DOHH2 (cell line): ENCODE measurements at regions not wholly inside any gene's neighbourhood (a gene's known extent, or its start where the extent isn't known, plus 50 kb on each side); places are given as distances from the start of the nearest gene placed in this dataset.

ENCODE experiments used
- H3F3A ChIP-seq: fragments of 200-600 bp; sonication (generic), shearing (Covaris generic); 2 replicates; pipeline ENCODE4 v1.6.0; 2016; ENCODE audit warnings: antibody characterized with exemption, mild to moderate bottlenecking; ENCODE audit not compliant: control insufficient read depth, insufficient read depth
- H3K27ac ChIP-seq: fragments of 200-600 bp; sonication (generic); 2 replicates; pipeline ENCODE4 v1.5.1; 2014; ENCODE audit warnings: low read depth, mild to moderate bottlenecking, low read length, moderate library complexity
- H3K27me3 ChIP-seq: fragments of 200-600 bp; sonication (generic); 2 replicates; pipeline ENCODE4 v1.6.1; 2014; ENCODE audit warnings: mild to moderate bottlenecking, low read length, mixed read lengths; ENCODE audit not compliant: control insufficient read depth
- H3K36me3 ChIP-seq: fragments of 200-600 bp; sonication (generic); 2 replicates; pipeline ENCODE4 v1.6.1; 2014; ENCODE audit warnings: mild to moderate bottlenecking, low read length, moderate library complexity, mixed read lengths; ENCODE audit not compliant: control insufficient read depth
- H3K4me1 ChIP-seq: fragments of 200-600 bp; sonication (generic); 2 replicates; pipeline ENCODE4 v1.6.1; 2014; ENCODE audit warnings: mild to moderate bottlenecking, low read length, mixed read lengths; ENCODE audit not compliant: control insufficient read depth
- H3K4me2 ChIP-seq: fragments of 200-600 bp; sonication (generic); 2 replicates; pipeline ENCODE4 v1.6.0; 2014; ENCODE audit warnings: mild to moderate bottlenecking, low read length, moderate library complexity
- H3K4me3 ChIP-seq: fragments of 200-600 bp; sonication (generic); 2 replicates; pipeline ENCODE4 v1.5.1; 2014; ENCODE audit warnings: mild to moderate bottlenecking, low read length, mixed read lengths
- H3K79me2 ChIP-seq: fragments of 200-600 bp; sonication (generic); 2 replicates; pipeline ENCODE4 v1.6.1; 2014; ENCODE audit warnings: mild to moderate bottlenecking, low read length, mixed read lengths; ENCODE audit not compliant: control insufficient read depth
- H3K9me2 ChIP-seq: fragments of 200-600 bp; sonication (generic); replicated peaks from 2 replicates; pipeline ENCODE4 v1.6.1; 2014; ENCODE audit warnings: mild to moderate bottlenecking, low read length, mixed read lengths; ENCODE audit not compliant: control insufficient read depth
- H3K9me3 ChIP-seq: fragments of 200-600 bp; sonication (generic); 2 replicates; pipeline ENCODE4 v1.6.1; 2014; ENCODE audit warnings: antibody characterized with exemption, low read length, mixed read lengths; ENCODE audit not compliant: control insufficient read depth, insufficient read depth
- H4K20me1 ChIP-seq: fragments of 200-600 bp; sonication (generic); 2 replicates; pipeline ENCODE4 v1.6.0; 2014; ENCODE audit warnings: low read depth, mild to moderate bottlenecking, antibody characterized with exemption, low read length, moderate library complexity; ENCODE audit not compliant: control insufficient read depth, insufficient read depth
- EZH2phosphoT487 ChIP-seq: fragments of 200-600 bp; sonication (generic); IDR thresholded peaks from 2 replicates; pipeline ENCODE4 v1.6.1; 2017; ENCODE audit warnings: borderline replicate concordance, mild to moderate bottlenecking, antibody characterized with exemption, low read length, moderate library complexity, mixed read lengths
- TF ChIP-seq, protein P1 (sequence below): fragments of 200-600 bp; sonication (generic); IDR thresholded peaks from one replicate; pipeline ENCODE4 v1.5.1; 2014; ENCODE audit warnings: antibody characterized with exemption, mild to moderate bottlenecking, low read depth, low read length; ENCODE audit not compliant: poor library complexity, severe bottlenecking

DNA sequence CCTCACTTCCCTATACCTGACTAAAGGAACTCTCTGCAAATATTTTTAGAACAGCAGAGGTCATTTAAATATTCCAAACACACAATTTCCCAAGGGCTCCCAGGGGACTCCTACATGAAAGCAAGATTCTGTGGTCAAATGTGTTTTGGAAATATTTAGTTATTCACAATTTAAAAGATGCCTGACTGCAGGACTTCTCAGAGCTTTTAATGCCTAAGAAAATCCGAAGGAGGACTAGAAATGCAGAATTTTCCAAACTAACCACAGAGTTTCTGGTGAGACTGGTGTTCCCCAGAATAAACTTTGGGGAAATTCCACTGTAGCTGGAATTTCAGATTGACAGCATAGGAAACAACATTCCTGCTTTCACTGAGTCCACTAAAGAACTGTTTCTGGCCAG lies 84.8 kb upstream of the MAP1LC3B2 start:
- no peaks in the 10 kb centered on the region for H3K4me1 ChIP-seq
- no peaks in the 10 kb centered on the region for H3K9me3 ChIP-seq
- no peak overlapping the region for H3K27ac ChIP-seq
- TF ChIP-seq EZH2phosphoT487 = no peak
- TF ChIP-seq, protein P1, sequence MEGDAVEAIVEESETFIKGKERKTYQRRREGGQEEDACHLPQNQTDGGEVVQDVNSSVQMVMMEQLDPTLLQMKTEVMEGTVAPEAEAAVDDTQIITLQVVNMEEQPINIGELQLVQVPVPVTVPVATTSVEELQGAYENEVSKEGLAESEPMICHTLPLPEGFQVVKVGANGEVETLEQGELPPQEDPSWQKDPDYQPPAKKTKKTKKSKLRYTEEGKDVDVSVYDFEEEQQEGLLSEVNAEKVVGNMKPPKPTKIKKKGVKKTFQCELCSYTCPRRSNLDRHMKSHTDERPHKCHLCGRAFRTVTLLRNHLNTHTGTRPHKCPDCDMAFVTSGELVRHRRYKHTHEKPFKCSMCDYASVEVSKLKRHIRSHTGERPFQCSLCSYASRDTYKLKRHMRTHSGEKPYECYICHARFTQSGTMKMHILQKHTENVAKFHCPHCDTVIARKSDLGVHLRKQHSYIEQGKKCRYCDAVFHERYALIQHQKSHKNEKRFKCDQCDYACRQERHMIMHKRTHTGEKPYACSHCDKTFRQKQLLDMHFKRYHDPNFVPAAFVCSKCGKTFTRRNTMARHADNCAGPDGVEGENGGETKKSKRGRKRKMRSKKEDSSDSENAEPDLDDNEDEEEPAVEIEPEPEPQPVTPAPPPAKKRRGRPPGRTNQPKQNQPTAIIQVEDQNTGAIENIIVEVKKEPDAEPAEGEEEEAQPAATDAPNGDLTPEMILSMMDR = no peak
- no peak overlapping the region for H3K4me3 ChIP-seq
- no peaks in the 10 kb centered on the region for H3F3A ChIP-seq
- no peaks in the 10 kb centered on the region for H3K9me2 ChIP-seq
- no peaks in the 10 kb centered on the region for H3K79me2 ChIP-seq
- H3K4me2 ChIP-seq = no peak overlapping the region
- H4K20me1 ChIP-seq = no peaks in the 10 kb centered on the region
- no peaks in the 10 kb centered on the region for H3K36me3 ChIP-seq
- H3K27me3 ChIP-seq = no peaks in the 10 kb centered on the region

DNA sequence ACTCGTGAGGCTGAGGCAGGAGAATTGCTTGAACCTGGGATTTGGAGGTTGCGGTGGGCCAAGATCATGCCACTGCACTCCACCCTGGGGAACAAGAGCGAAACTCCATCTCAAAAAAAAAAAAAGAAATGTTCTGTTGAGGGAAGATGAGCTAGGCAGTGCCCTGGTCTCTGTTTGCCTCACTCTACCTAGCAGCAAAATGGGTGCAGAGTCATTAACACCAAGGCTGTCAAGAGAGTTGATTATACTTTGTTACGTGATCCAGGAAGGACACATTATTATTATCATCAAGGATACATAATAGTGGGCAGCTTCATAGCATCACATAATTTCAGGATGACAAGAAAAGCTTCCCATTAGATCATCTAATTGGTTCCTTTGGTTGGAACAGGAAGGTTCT lies 84.3 kb upstream of the MAP1LC3B2 start:
- Histone ChIP-seq H3K27ac (no peak overlapping the region), H4K20me1 (no peaks in the 10 kb centered on the region), H3K4me3 (no peak overlapping the region), H3K9me3 (no peaks in the 10 kb centered on the region), H3K9me2 (no peaks in the 10 kb centered on the region), H3K4me1 (no peaks in the 10 kb centered on the region), H3K4me2 (no peak overlapping the region), H3K79me2 (no peaks in the 10 kb centered on the region), H3K36me3 (no peaks in the 10 kb centered on the region), H3K27me3 (no peaks in the 10 kb centered on the region), H3F3A (no peaks in the 10 kb centered on the region)
- TF ChIP-seq, protein P1 = no peak
- TF ChIP-seq EZH2phosphoT487 = no peak

DNA sequence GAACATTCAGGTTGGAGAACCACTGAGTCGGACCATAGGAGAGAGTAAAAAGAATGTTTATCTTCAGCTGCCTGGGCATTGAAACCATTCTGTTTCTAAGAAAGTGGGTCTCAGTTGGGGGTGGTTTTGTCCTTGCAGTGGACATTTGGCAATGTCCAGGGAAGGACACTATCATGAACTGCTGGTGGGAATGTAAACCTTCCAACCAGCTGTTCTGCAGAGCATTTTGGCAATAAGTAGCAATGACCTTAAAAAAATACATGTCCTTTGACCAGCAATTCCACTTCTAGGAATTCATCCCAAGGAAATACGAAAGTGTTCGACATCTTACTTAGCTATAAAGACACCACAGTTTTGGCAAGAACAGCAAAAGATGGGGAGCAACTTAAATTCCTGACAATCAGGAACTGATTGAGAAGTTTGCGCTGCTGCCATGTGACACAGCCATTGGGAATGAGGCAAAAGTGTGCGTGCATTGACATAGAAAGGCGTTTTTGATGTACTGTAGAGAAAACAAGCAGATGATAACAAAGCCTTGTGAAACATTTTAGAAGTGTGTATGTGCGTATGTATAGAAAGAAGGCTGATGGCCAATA lies 82.9 kb upstream of the MAP1LC3B2 start:
- H3K36me3 ChIP-seq = no peaks in the 10 kb centered on the region
- no peaks in the 10 kb centered on the region for H3F3A ChIP-seq
- no peak overlapping the region for H3K27ac ChIP-seq
- no peaks in the 10 kb centered on the region for H3K79me2 ChIP-seq
- H4K20me1 ChIP-seq = no peaks in the 10 kb centered on the region
- H3K4me3 ChIP-seq = no peak overlapping the region
- H3K9me3 ChIP-seq = no peaks in the 10 kb centered on the region
- no peaks in the 10 kb centered on the region for H3K9me2 ChIP-seq
- H3K4me2 ChIP-seq = no peak overlapping the region
- no peaks in the 10 kb centered on the region for H3K27me3 ChIP-seq
- H3K4me1 ChIP-seq = no peaks in the 10 kb centered on the region
- TF ChIP-seq EZH2phosphoT487 = no peak
- TF ChIP-seq, protein P1 = no peak
